Panc1 (cell line): ENCODE measurements at regions not wholly inside any gene's neighbourhood (a gene's known extent, or its start where the extent isn't known, plus 50 kb on each side); places are given as distances from the start of the nearest gene placed in this dataset.

Source experiments
- CTCF ChIP-seq: fragments of 450-650 bp; IDR thresholded peaks from 2 replicates; pipeline ENCODE4 v1.5.1; 2017; ENCODE audit warnings: mild to moderate bottlenecking
- POLR2AphosphoS5 ChIP-seq: IDR thresholded peaks from 2 replicates; pipeline ENCODE4 v1.6.1; 2012; ENCODE audit warnings: mild to moderate bottlenecking, low read depth, low read length, moderate library complexity

- TF ChIP-seq CTCF (no peak), POLR2AphosphoS5 (no peak)
Observed at GRCh38 chr2:219947575-219947974, 320.1 kb downstream of the SLC4A3 start.
